Stimulated activated CD4-positive, alpha-beta T cell treated with anti-CD3 and anti-CD28 coated beads, Interleukin-1b, Interleukin-23, amount 100 ng/mL, for 1 hour (primary cell): ENCODE measurements at regions not wholly inside any gene's neighbourhood (a gene's known extent, or its start where the extent isn't known, plus 50 kb on each side); places are given as distances from the start of the nearest gene placed in this dataset.

Experiments
- DNase-seq, 2 donors: peaks; one replicate each; pipeline ENCODE4 v3.0.0-alpha.2; 2020; ENCODE audit warnings: low read depth in 2 of 2

DNA sequence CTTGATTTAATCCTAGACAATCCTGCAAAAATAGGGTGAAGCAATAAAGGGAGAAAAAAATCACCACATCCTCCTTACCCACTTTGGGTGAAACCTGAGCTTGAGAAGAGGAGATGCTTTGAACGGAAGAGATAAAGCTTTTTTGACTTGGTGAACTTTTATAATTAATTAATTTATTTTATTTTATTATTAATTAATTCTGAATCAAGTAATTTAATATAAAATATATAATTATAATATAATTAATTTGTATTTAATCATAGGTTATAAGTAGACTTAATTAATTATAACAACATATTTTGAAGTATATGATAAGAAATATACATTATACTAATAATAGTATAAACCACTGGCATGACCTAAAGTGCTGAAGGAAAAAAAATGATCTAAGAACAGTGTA, 2164.8 kb downstream of the LRRC4C start:
- no peak for DNase-seq

DNA sequence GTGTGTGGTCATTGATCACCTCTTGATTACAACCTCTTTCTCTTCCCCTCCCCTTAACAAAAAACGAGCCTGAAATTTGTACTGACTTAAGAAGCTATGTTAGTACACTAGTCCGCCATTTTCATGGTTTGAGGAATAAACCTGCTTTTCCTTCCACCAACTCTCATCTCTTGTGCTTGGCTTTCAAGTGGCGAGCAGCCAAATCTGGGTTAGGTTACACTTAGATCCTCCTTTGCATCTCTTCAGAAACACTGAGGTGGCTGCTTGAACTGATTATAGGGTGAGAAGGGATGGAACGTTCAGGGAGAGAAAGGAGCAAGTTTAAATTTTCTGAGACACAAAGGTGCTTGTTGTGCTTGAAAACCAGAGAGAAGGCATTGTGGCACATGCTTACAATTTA, 2171.4 kb downstream of the LRRC4C start:
- DNase-seq = no peak

DNA sequence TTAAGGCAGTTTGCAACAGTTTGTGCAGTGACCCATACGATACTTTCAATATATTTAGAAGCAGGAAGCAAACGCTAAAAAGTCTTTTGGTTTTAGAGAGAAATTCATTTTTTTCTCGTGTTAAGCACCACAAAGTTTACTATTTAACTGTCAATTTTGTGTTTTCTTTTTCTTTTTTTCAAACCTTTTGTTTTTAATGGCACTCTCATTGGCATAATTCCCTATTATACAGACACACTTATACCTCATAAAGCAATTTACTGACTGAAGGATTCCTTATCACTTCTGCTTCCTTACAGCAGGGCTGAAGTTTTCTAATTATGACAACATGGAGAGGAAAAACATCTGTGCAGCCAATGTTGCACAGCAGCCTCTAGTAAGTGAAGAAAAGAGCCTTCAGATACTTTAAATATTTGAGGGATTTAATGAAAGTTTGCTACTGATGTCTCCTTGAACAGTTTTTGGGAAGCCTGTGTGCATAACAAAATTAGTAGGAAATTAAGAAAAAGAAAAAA, 2191.2 kb downstream of the LRRC4C start:
- DNase-seq = no peak

DNA sequence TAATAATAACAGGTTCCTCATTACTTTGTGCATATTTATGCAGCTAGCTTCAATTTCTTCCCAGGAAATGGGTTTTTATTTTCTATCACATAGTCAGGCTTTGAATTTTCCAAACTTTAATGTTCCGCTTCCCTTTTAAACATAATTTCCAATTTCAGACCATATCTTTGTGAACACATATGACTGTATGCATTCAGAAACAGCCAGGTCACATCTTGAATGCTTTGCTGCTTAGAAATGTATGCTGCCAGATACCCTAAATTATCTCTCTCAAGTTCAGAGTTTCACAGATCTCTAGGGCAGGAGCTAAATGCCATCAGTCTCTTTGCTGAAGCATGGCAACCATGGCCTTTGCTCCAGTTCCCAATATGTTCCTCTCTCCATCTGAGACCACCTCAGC, 2203.8 kb downstream of the LRRC4C start:
- no peak for DNase-seq

DNA sequence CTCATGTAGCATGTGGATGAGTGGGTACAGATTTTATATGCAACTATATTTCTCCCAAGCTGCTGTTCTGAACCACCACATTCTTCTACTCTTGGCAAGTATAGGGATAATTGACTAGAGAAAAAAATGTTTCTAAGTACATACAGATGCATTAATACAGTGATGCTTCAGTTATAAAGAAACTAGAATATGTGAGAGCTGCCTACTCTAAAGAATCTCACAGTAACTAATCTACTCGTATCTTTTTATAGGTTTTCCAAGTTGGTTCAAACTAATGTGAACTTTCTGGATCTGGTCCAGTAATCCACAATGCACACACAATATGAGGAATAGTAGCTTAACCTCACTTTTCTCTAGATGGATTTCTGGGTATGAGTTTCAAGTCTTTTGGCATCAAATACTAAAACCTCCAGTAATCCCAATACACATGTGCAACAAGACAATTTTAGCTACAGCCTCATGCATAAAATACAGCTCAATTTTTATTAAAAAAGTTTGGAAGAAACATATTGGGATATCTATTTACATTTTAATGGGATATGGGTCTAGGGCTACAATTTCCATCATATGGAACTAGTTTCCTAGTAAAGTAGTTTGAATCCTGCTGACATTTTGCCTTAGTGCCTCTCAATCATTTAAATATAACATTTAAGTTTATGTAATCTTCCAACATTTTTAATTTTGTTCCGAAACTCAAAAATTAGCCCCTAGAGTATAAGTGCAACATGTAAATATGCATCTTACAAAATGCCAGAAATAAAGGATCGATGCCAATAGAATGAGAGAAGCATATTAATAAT, 2209.7 kb downstream of the LRRC4C start:
- no peak for DNase-seq

DNA sequence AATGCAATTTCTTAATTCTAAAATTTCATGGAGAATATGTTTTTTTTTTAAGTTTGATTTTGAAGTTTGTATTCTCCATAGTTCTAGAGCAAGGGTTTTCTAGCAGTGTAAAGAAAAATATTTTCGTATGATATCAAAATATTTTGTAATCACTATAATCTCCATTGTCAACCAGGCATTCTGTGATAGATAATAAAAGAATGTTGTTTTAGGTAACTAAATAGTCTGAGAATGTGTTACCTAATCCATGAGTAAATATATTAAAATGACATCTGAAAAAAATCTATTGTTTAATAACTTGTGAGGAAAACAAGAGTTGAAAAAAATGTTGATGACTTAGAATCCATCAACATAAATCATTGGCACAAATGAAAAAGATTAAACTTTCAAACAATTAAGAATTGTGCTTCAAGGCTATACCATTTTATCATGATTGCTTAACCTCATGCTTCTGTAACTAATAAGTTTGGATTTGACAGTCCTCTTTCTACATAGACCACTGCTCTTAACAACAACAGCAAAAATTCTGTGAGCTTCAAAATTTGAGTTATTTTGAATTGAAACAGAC, 2211.8 kb downstream of the LRRC4C start:
- no peak for DNase-seq

DNA sequence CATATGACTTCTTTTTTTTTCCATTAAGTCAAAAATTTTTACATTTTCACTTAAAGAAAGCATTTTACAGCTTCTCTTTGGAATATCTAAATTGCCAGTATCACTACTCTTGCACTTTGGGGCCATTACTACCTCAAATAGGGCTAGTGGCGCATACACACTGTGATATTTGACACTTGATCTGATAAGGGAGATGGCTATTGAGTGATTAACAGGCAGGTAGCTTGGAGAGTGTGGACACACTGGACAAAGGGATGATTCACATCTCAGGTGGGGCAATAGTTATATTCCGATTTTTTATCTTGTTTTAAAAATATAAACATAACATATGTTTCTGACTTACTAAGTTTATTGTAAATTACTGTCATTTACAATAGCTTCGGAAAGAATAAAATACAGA, 2219.9 kb downstream of the LRRC4C start:
- DNase-seq = no peak

DNA sequence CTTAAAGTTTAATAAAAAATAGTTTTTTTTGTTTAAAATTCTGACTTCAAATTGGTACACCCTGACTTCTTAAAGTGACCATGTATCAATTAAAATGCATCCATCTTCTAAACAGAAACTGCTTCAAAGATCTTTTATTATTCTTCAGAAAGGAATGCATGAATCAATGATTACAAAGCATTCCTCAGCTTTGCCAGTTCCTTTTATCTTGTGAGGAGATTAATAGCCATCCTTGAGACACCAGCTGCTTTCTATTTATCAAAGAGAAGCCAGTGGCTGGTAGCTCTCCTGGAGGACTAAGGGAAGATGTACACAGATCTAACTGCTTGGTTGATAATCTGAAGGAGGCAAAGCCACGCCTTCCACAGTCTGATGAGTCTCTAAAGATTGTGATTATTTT, 2222.5 kb downstream of the LRRC4C start:
- no peak for DNase-seq

DNA sequence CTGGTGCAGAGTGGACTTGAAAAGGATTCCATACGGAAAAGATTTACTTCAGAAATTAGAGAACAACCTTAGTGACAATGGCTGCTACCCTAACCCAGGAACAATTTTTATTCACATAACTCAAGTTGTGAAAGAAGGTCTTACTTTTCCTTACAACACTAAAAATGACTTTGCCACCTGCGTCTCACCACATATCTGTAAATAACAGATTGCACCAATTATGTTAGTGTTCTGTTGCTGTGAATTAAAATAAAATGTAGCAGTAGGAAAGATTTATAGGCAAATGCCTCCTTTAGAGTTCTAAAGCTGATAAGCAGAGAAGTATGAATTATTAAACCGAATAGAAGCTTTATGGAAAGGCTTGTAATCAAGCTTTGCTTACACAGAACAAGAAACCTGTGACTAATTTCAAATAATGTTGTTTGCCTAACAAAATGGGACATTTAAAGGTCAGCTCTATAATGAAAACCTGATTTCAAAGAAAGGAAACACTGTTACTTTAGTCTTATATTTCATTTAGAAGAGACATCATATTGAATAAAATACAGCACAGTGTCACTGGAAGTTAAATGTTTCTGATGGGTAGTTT, 2237.8 kb downstream of the LRRC4C start:
- no peak for DNase-seq

DNA sequence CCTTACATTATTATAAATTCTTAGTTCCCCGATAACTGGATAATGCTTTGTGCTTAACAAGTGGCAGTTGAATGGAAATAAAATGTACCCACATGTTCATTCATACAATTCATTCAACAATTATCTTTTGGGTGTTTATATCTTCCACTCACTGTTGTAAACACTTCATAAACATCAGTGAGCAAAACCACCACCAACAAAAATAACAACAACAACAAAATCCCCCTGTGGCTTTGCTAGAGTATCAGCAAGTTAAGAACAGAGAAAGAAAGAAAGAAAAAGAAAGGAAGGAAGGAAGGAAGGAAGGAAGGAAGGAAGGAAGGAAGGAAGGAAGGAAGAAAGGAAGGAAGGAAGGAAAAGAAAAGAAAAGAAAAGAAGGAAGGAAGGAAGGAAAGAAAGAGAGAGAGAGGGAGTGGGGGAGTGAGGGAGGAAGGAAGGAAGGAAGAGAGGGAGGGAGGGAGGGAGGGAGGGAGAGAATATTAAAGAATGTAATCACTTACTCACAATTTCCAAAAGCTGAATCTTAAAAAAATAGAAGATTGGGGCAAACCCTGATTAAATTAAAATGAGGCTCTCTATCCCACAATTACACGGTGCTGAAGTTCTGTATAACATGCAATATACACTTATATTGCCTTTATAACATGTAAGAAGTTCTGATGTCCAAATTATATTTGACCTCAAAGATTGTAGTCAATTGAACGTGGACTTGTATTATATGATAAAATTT, 2238.8 kb downstream of the LRRC4C start:
- DNase-seq = no peak

DNA sequence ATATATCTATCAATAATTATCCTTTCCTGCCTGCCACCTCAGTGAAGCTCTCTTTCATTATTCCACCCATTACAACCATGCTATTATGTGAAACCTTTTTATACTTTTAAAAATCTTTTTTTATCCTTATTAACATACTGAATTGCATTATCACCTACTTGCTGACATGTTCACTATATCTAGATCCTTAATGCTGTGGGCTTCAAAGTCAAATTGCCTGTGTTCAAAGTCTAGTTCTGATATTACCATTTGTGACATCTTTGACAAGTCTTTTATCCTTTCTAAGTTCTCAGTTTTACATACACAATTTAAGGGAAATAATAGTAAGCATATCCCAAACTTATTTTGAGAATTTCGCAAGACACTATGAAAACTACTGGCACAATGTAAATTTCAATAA, 2239.4 kb downstream of the LRRC4C start:
- no peak for DNase-seq

DNA sequence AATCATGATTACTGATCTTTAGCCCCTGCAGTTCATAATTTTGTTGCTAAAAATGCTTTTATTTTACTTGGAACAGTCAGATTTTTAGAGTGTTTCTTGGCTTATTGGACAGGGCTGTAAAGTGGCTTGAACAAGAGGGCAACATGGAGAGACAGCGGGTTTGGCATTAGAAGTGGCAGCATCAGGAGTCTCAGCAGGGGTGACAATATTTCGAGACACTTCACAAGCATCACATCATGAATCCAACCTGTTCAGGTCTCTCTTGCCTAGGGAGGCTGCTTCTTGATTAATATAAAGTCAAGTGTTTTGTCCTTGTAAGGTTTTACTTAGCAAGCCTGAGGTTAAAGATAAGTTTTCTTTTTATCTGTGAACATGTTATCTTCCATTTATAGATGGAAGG, 2249.5 kb downstream of the LRRC4C start:
- DNase-seq = no peak

DNA sequence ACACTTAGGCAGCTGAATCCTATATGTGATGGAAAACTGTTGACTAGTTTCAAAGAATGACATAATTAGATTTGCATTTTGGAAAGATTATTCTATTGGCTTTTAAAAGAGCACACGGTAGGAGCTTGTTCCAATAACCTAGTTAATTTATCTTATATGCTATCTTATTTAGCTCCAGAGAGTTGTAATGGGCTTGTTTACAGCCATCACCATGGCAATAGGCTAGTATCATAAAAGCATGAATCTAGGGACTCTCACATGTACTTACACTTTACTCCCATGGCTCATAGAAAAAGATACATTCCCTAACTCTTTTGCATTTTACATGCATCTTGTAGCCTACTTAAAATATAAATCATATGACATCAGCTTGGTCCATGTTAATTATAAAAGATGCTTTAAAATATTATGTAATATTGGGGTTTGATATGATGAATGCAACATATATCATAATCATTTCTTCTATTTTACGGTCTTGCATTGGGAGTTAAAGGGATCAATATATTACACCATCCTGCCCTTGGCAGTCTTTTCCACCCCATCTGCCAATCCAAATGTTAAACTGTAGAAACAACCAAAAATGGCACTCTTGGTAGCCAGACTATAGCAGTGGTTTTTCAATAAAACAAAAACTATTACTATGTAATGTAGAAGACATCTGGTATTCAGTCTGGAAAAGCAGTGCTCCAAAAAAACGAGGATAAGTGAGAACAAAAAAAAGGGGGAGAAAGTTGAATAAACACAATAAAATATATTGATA, 2254.0 kb downstream of the LRRC4C start:
- DNase-seq = no peak

DNA sequence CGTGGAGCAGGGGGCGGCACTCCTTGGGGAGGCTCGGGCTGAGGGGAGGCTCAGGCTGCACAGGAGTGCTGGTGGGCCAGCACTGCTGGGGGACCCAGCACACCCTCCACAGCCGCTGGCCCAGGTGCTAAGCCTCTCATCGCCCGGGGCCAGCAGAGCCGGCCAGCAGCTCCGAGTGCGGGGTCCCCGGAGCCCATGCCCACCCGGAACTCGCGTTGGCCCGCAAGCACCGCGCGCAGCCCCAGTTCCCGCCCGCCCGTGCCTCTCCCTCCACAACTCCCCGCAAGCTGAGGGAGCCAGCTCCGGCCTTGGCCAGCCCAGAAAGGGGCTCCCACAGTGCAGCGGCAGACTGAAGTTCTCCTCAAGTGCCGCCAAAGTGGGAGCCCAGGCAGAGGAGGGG, 2266.8 kb downstream of the LRRC4C start:
- no peak for DNase-seq

DNA sequence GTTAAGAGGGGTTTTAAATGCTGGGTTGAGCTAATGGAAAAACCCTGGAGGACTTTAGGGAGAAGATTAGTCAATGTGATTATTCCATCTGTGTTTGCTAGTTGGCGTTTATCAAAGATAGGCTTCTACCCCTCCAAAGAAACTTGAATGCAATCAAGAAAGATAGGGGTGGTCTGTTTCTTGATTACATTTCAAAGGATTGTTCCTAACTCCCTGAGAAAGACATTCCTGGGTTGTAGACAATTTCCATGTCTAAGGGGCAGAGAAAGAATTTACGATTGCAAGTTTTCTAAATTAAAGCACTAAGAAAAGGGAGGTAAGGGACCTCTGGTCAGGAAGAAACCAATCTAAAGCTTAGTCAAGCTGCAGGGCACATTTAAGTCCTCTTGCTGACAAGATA, 2268.7 kb downstream of the LRRC4C start:
- no peak for DNase-seq

DNA sequence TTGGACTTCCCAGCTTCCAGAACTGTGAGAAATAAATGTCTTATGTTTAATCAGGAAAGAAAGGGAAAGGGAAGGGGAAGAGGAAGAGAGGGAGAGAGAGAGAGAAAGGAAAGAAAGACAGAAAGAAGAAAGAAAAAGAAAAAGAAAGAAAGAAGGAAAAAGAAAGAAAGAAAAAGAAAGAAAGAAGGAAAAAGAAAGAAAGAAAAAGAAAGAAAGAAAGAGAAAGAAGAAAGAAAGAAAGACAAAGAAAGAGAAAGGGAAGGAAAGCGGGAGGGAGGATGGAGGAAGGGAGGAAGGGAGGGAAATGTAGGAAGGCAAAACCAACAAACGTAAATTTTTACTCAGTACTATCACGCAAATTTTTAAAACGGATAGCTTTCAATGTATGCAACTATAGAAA, 2281.8 kb downstream of the LRRC4C start:
- DNase-seq = no peak

DNA sequence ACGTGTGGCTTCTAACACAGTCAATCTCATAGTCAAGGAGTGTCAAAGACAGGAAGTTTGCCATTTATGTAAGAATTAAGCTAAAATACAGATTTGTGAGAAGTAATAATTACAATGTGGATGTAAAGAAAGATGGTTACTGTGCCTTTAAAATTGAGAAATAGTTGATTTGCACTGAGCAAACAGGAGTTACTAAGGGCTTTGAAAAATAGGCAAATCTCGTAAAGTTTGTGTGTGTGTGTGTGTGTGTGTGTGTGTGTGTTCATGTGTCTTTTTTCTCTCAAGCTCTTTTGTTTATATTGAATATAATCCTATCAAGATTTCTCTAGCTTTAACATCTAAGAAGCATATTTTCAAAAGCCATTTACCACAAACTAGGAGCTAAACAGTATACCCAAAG, 2284.5 kb downstream of the LRRC4C start:
- DNase-seq = no peak

DNA sequence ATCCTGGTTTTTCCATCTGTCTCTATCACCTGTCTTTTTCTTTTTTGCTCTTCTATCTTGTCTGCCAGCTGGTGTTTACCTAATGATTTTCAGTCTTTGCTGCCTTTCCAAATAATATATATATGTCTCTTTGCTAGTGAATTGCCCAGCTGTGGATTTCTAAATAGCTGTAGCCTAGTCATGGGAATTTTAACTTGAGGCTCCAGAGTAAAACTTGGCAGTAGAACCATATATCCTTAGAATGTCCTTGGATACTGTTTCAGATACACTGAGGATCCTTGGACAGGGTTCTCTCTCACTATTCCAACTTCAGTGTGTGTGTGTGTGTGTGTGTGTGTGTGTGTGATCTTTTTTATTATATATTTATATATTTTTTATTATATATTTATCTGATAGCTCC, 2285.3 kb downstream of the LRRC4C start:
- no peak for DNase-seq

DNA sequence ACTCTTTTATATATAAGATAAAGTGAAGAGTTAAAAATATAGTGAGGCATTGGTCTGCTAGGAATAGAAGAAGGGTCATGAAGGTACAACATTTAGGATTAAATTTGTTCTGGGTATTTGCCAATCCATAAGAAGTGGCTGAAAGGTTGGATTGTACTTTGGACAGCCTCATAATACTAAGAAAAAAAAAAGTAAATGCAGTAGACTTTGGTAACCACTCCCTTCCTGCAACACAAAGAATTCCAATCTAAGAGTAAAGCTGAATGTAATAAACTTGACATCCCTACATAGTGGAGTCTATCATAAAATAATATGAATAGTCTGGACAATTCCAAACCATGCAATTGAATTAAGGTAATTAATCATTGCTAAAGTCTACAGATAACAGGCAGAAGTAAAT, 2294.4 kb downstream of the LRRC4C start:
- DNase-seq = no peak

DNA sequence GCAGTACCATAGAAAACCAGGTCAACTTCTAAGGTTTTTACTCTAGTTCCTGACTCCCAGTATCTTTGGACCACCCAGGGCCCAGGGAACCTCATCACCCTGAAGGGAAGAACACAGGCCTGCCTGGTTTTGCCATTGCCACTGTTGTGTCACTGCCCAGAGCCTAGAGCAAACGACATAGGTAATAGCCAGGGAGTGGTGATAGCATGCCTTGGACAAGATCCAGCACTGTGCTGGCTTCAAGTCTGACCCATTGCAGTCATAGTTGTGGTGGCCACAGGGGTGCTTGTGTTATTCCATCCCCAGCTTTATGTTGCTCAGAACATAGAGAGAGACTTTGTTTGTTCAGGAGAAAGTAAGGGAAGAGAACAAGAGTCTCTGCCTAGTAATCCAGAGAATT, 2310.2 kb downstream of the LRRC4C start:
- DNase-seq = no peak

DNA sequence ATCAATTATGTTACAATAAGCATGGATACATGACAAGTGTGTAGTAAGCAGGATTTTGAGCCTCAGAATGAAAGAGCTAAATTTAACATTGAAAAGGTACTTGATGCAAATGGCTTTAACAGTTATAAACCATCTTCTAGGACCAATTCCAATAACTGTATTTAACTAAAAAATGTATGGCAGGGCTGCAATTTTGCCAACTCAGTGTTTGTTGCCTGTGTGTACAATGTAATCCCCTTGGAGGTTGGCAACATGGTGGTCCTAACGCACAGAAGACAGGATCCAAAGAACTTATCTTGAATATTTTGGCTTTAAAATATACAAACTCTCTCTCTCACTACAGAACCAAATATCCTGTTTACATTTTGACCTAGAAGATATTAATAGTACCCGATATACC, 2314.1 kb downstream of the LRRC4C start:
- no peak for DNase-seq
